ENCODE measurements at regions not wholly inside any gene's neighbourhood (a gene's known extent, or its start where the extent isn't known, plus 50 kb on each side); places are given as distances from the start of the nearest gene placed in this dataset.
A peak's percentile ranks its signal among the peaks of the same experiment; 100 is the strongest.

DNA sequence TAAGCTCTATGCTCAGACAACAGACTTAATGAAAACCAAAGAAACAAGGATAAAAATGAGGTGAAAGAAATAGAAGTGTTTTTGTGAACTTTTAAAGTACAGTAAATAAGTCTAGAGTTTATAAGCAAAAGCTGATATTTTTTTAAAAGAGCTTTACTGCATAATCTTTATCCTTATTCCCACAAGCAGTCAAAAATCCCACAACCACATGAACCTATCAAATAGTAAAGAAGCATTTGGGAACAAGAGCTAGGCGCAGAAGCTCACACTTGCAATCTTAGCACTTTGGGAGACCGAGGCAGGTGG is 103.8 kb upstream of the TJP1 start:
- CTCF ChIA-PET, result interaction anchor here (0.6 to 2.6 kb wide), 6 partner anchors 12 to 190 kb away, joined by 3 to 13 read pairs (median 4); no protein-coding TSS in a partner anchor
- POLR2A ChIA-PET (ENCODE audit: unreplicated experiment), result interaction anchor here (0.5 to 1.2 kb wide), 5 partner anchors 12 to 184 kb away, joined by 4 to 9 read pairs (median 6); no protein-coding TSS in a partner anchor
- H2AFZ ChIP-seq, result no peak overlapping the region
- no peak overlapping the region for H3K4me3 ChIP-seq
- TF ChIP-seq EZH2 (IDR thresholded peaks at IDR 0.05; ENCODE audit: low read depth) (no peak), CTCF (conservative IDR thresholded peaks at IDR 0.05) (peak; percentile 15; the same call in 1 of the 2 replicates)
- H4K20me1 ChIP-seq (ENCODE audit: insufficient read depth), result no peaks in the 10 kb centered on the region
- intact Hi-C loops (cut with micrococcal nuclease; ENCODE audit: unreplicated experiment), result no loop called here
- peaks cover 61% of the 10 kb centered on the region for H3K4me1 ChIP-seq (replicated peaks; ENCODE audit: insufficient read depth)
- H3K9me2 ChIP-seq (ENCODE audit: insufficient read depth), result no peaks in the 10 kb centered on the region
- no peaks in the 10 kb centered on the region for H3K27me3 ChIP-seq (ENCODE audit: insufficient read depth, low read depth)
- no TSS peak for BruUV-seq (replicated peaks)
- H3K9me3 ChIP-seq (ENCODE audit: insufficient read depth, low read depth), result no peaks in the 10 kb centered on the region
- H3F3A ChIP-seq (ENCODE audit: insufficient read depth, low read depth), result peaks cover 36% of the 10 kb centered on the region
- no peak for DNase-seq
- H3K27ac ChIP-seq, result peak overlapping the region; percentile 97
- no peaks in the 10 kb centered on the region for H3K79me2 ChIP-seq (ENCODE audit: low read depth)
- no peaks in the 10 kb centered on the region for H3K36me3 ChIP-seq (ENCODE audit: low read depth)
- H3K4me2 ChIP-seq, result peak overlapping the region; percentile 66

- Histone ChIP-seq H3K9me3 (ENCODE audit: insufficient read depth, low read depth) (no peaks in the 10 kb centered on the region), H3K36me3 (ENCODE audit: low read depth) (no peaks in the 10 kb centered on the region), H3K4me3 (peak overlapping the region; percentile 28; the same call in 1 of the 2 replicates), H4K20me1 (ENCODE audit: insufficient read depth) (no peaks in the 10 kb centered on the region), H3K4me1 (replicated peaks; ENCODE audit: insufficient read depth) (peaks cover 66% of the 10 kb centered on the region), H2AFZ (no peak overlapping the region), H3K9me2 (ENCODE audit: insufficient read depth) (no peaks in the 10 kb centered on the region), H3K27me3 (ENCODE audit: insufficient read depth, low read depth) (no peaks in the 10 kb centered on the region), H3K4me2 (peak overlapping the region; percentile 66), H3F3A (ENCODE audit: insufficient read depth, low read depth) (peaks cover 42% of the 10 kb centered on the region), H3K27ac (peak overlapping the region; percentile 97), H3K79me2 (ENCODE audit: low read depth) (no peaks in the 10 kb centered on the region)
- DNase-seq, result peak; percentile 66 to 98
- intact Hi-C loops (cut with micrococcal nuclease; ENCODE audit: unreplicated experiment), result loop anchor here (1.0 to 2.0 kb wide), 4 partner anchors 9 to 255 kb away; partner anchors contain the start of gene TJP1
- POLR2A ChIA-PET (ENCODE audit: unreplicated experiment), result interaction anchor here (0.5 to 1.2 kb wide), 8 partner anchors 8 to 184 kb away, joined by 3 to 9 read pairs (median 6); no protein-coding TSS in a partner anchor
- TSS peak; percentile 79 for BruUV-seq (replicated peaks)
- TF ChIP-seq EZH2 (IDR thresholded peaks at IDR 0.05; ENCODE audit: low read depth), result no peak
- peak; percentile 73 for TF ChIP-seq CTCF (conservative IDR thresholded peaks at IDR 0.05)
- CTCF ChIA-PET, result interaction anchor here (0.6 to 2.6 kb wide), 6 partner anchors 12 to 189 kb away, joined by 3 to 13 read pairs (median 4); no protein-coding TSS in a partner anchor
Measured at GRCh38 chr15:29925227-29926082, 103.2 kb upstream of the TJP1 start.

DNA sequence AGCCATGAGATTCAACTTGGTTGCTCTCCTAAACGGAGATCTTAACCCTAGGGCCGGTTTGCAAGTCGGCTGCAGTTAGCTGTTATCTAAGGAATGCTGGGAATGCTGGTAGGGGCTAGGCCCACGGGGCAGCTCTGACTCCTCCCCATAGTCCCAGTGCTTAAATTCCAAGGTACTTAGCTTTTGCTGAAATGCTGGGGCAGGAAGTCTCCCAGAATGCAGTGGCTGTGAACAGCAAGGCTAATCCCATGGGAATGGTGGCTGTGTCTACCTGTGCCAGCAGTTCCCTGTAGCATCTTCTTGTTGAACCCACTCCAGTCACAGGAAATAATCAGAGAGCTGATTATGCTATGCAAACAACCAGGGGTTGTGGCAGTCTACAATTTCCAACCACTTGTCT is 102.5 kb upstream of the TJP1 start:
- H3K36me3 ChIP-seq (ENCODE audit: low read depth), result no peaks in the 10 kb centered on the region
- CTCF ChIA-PET, result interaction anchor here (1.3 to 2.6 kb wide), 2 partner anchors 104 to 177 kb away, joined by 5 to 13 read pairs; no protein-coding TSS in a partner anchor
- TF ChIP-seq EZH2 (IDR thresholded peaks at IDR 0.05; ENCODE audit: low read depth) (no peak), CTCF (conservative IDR thresholded peaks at IDR 0.05) (no peak)
- H3K4me1 ChIP-seq (replicated peaks; ENCODE audit: insufficient read depth), result peaks cover 73% of the 10 kb centered on the region
- H3F3A ChIP-seq (ENCODE audit: insufficient read depth, low read depth), result peaks cover 49% of the 10 kb centered on the region
- TSS peak; percentile 69 for BruUV-seq (replicated peaks)
- no peaks in the 10 kb centered on the region for H4K20me1 ChIP-seq (ENCODE audit: insufficient read depth)
- peak; percentile 73 to 81 for DNase-seq
- POLR2A ChIA-PET (ENCODE audit: unreplicated experiment), result interaction anchor here (0.5 to 1.2 kb wide), 4 partner anchors 15 to 112 kb away, joined by 3 to 7 read pairs (median 4); partner anchors contain the start of gene TJP1
- H3K79me2 ChIP-seq (ENCODE audit: low read depth), result no peaks in the 10 kb centered on the region
- no peaks in the 10 kb centered on the region for H3K9me2 ChIP-seq (ENCODE audit: insufficient read depth)
- intact Hi-C loops (cut with micrococcal nuclease; ENCODE audit: unreplicated experiment), result loop anchor here (1.0 to 5.0 kb wide), 5 partner anchors 10 to 254 kb away; partner anchors contain the start of gene TJP1
- peak overlapping the region; percentile 97 for H3K27ac ChIP-seq
- no peaks in the 10 kb centered on the region for H3K27me3 ChIP-seq (ENCODE audit: insufficient read depth, low read depth)
- no peaks in the 10 kb centered on the region for H3K9me3 ChIP-seq (ENCODE audit: insufficient read depth, low read depth)
- no peak overlapping the region for H2AFZ ChIP-seq
- peak overlapping the region; percentile 66 for H3K4me2 ChIP-seq
- peak overlapping the region; percentile 28; the same call in 1 of the 2 replicates for H3K4me3 ChIP-seq
